PC-3 (cell line): ENCODE measurements at regions not wholly inside any gene's neighbourhood (a gene's known extent, or its start where the extent isn't known, plus 50 kb on each side); places are given as distances from the start of the nearest gene placed in this dataset.

Experiments used
- ATAC-seq: fragments of 200-7000 bp; cut with Tn5 transposase; 2 replicates; pipeline ENCODE4 v1.9.1; 2020; ENCODE audit warnings: mild to moderate bottlenecking, moderate library complexity
- BruUV-seq: library from RNA; stranded (reverse); fragments of 400-500 nt; replicated peaks from 2 replicates; lab custom pipeline; 2021; lab: Mats Ljungman, UMichigan
- CTCF ChIA-PET: fragments of 300-600 bp; sonication (Branson Sonifier 250); formaldehyde crosslinking; loops from one replicate; lab custom pipeline; 2022; ENCODE audit warnings: antibody characterized with exemption; lab: Charles Lee
- POLR2A ChIA-PET: fragments of 300-600 bp; sonication (Branson Sonifier 250); formaldehyde crosslinking; loops from one replicate; lab custom pipeline; 2022; ENCODE audit warnings: antibody characterized with exemption; ENCODE audit not compliant: unreplicated experiment; lab: Charles Lee
- DNase-seq: peaks from one replicate; pipeline ENCODE4 v3.0.0-alpha.2; 2015
- H2AFZ ChIP-seq: fragments of 300-600 bp; sonication (generic); 2 replicates; pipeline ENCODE4 v1.6.0; 2016; ENCODE audit warnings: antibody characterized with exemption, low read length
- H3F3A ChIP-seq: fragments of 300-600 bp; sonication (generic); one replicate; pipeline ENCODE4 v1.6.0; 2017; ENCODE audit warnings: antibody characterized with exemption, low read length, control low read depth, mild to moderate bottlenecking; ENCODE audit not compliant: unreplicated experiment
- H3K27ac ChIP-seq: fragments of 300-600 bp; sonication (generic); 2 replicates; pipeline ENCODE4 v1.5.1; 2016; ENCODE audit warnings: mild to moderate bottlenecking, low read length
- H3K27me3 ChIP-seq: fragments of 300-600 bp; sonication (generic); 2 replicates; pipeline ENCODE4 v1.6.1; 2016; ENCODE audit warnings: low read length, mixed read lengths
- H3K36me3 ChIP-seq: fragments of 300-600 bp; sonication (generic); 2 replicates; pipeline ENCODE4 v1.6.1; 2016; ENCODE audit warnings: low read depth, mixed run types, low read length, mixed read lengths
- H3K4me1 ChIP-seq: fragments of 300-600 bp; sonication (generic); 2 replicates; pipeline ENCODE4 v1.5.1; 2016; ENCODE audit warnings: low read length; ENCODE audit not compliant: insufficient read depth
- H3K4me2 ChIP-seq: fragments of 300-600 bp; sonication (generic); 2 replicates; pipeline ENCODE4 v1.6.0; 2016; ENCODE audit warnings: low read length
- H3K4me3 ChIP-seq: fragments of 300-600 bp; sonication (generic); 2 replicates; pipeline ENCODE4 v1.5.1; 2016; ENCODE audit warnings: mild to moderate bottlenecking, low read length, mixed read lengths
- H3K79me2 ChIP-seq: fragments of 300-600 bp; sonication (generic); 2 replicates; pipeline ENCODE4 v1.6.1; 2017; ENCODE audit warnings: low read length, mixed read lengths
- H3K9ac ChIP-seq: fragments of 300-600 bp; sonication (generic); 2 replicates; pipeline ENCODE4 v1.6.0; 2016; ENCODE audit warnings: mild to moderate bottlenecking, low read length
- H3K9me2 ChIP-seq: fragments of 300-600 bp; sonication (generic); replicated peaks from 2 replicates; pipeline ENCODE4 v1.6.1; 2016; ENCODE audit warnings: mixed run types, low read length, mixed read lengths
- H3K9me3 ChIP-seq: fragments of 300-600 bp; sonication (generic); 2 replicates; pipeline ENCODE4 v1.6.1; 2016; ENCODE audit warnings: low read length, mixed read lengths
- H4K20me1 ChIP-seq: fragments of 300-600 bp; sonication (generic); 2 replicates; pipeline ENCODE4 v1.6.1; 2016; ENCODE audit warnings: low read length, mixed read lengths
- EZH2 ChIP-seq: fragments of 300-600 bp; sonication (generic); IDR thresholded peaks from one replicate; pipeline ENCODE4 v1.6.1; 2017; ENCODE audit warnings: antibody characterized with exemption, mild to moderate bottlenecking, low read length; ENCODE audit not compliant: unreplicated experiment
- EZH2phosphoT487 ChIP-seq: fragments of 300-600 bp; sonication (generic); IDR thresholded peaks from 2 replicates; pipeline ENCODE4 v1.6.1; 2018; ENCODE audit warnings: mild to moderate bottlenecking, antibody characterized with exemption, low read length, borderline replicate concordance
- intact Hi-C: fragments of 100-400 bp; cut with micrococcal nuclease; formaldehyde crosslinking; loops from 2 replicates; pipeline ENCODE4 v1.9.0; 2023
- TF ChIP-seq, protein P1 (sequence below): fragments of 300-600 bp; sonication (generic); conservative IDR thresholded peaks from 2 replicates; pipeline ENCODE4 v1.5.1; 2017; ENCODE audit warnings: antibody characterized with exemption, low read depth, mild to moderate bottlenecking, low read length

DNA sequence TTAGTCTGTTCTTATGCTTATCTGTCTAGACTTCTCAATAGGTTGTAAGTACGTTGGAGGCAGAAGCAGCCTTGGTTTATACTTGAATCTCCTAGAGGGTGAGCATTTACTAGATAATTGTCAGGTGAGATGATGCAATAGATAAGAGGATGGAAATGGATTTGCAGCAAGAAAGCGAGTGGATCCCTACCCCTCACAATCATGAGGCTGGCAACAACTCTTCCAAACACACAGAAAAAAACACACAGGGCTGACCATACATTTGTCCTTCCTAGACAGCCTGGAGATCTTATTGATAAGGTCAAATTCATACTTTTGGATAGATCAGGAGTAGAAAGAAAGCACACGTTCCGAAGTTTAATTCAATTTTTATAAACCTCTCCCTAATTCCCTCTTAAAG, 481.4 kb upstream of the CAMK1G start:
- Histone ChIP-seq H3K9me3 (no peaks in the 10 kb centered on the region), H3K27ac (no peak overlapping the region), H2AFZ (no peak overlapping the region), H3K9me2 (no peaks in the 10 kb centered on the region), H3K27me3 (no peaks in the 10 kb centered on the region), H3K4me2 (no peak overlapping the region), H3K4me1 (peaks cover 9% of the 10 kb centered on the region; the same call in 1 of the 2 replicates), H3F3A (no peaks in the 10 kb centered on the region), H3K9ac (no peak overlapping the region), H3K79me2 (no peaks in the 10 kb centered on the region), H3K4me3 (no peak overlapping the region), H3K36me3 (no peaks in the 10 kb centered on the region), H4K20me1 (no peaks in the 10 kb centered on the region)
- BruUV-seq = no TSS peak
- POLR2A ChIA-PET = no interaction called here
- no peak for TF ChIP-seq EZH2phosphoT487
- TF ChIP-seq EZH2 = no peak
- TF ChIP-seq, protein P1, sequence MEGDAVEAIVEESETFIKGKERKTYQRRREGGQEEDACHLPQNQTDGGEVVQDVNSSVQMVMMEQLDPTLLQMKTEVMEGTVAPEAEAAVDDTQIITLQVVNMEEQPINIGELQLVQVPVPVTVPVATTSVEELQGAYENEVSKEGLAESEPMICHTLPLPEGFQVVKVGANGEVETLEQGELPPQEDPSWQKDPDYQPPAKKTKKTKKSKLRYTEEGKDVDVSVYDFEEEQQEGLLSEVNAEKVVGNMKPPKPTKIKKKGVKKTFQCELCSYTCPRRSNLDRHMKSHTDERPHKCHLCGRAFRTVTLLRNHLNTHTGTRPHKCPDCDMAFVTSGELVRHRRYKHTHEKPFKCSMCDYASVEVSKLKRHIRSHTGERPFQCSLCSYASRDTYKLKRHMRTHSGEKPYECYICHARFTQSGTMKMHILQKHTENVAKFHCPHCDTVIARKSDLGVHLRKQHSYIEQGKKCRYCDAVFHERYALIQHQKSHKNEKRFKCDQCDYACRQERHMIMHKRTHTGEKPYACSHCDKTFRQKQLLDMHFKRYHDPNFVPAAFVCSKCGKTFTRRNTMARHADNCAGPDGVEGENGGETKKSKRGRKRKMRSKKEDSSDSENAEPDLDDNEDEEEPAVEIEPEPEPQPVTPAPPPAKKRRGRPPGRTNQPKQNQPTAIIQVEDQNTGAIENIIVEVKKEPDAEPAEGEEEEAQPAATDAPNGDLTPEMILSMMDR = no peak
- CTCF ChIA-PET = no interaction called here
- intact Hi-C loops = no loop called here
- ATAC-seq = no peak
- no peak for DNase-seq

GRCh38 chr1:209102531-209102930, 481.0 kb upstream of the CAMK1G start:
- no TSS peak for BruUV-seq
- TF ChIP-seq EZH2phosphoT487 = no peak
- TF ChIP-seq, protein P1 = no peak
- TF ChIP-seq EZH2 = no peak
- H3K27ac ChIP-seq = no peak overlapping the region
- no peaks in the 10 kb centered on the region for H3K9me3 ChIP-seq
- DNase-seq (no peak), ATAC-seq (no peak)
- H3K4me1 ChIP-seq = peaks cover 8% of the 10 kb centered on the region; the same call in 1 of the 2 replicates
- no peak overlapping the region for H3K4me3 ChIP-seq
- H3K9me2 ChIP-seq = no peaks in the 10 kb centered on the region
- intact Hi-C loops = no loop called here
- H2AFZ ChIP-seq = no peak overlapping the region
- CTCF ChIA-PET = no interaction called here
- H3K9ac ChIP-seq = no peak overlapping the region
- no peaks in the 10 kb centered on the region for H3F3A ChIP-seq
- H3K27me3 ChIP-seq = no peaks in the 10 kb centered on the region
- H3K4me2 ChIP-seq = no peak overlapping the region
- no peaks in the 10 kb centered on the region for H4K20me1 ChIP-seq
- no peaks in the 10 kb centered on the region for H3K79me2 ChIP-seq
- POLR2A ChIA-PET = no interaction called here
- no peaks in the 10 kb centered on the region for H3K36me3 ChIP-seq

DNA sequence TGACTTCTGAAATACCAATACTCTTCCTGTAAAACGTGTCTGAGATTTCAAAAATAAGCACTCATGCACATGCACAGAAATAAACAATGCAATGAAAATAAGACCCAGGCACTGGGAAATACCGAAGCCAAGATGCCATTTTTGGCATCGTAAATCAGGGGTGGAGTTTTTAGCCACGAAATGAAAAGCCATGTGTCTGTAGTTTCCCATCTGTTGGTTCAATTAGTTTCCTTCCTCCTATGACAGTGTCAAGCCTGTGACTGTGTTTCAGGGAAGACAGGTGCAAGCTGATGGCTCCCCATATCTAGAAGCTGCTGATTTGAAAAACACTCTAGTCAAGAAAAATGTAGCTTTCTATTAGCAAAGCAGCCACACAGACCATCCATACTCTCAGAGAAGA, 480.4 kb upstream of the CAMK1G start:
- CTCF ChIA-PET = no interaction called here
- Histone ChIP-seq H3K4me1 (peaks cover 4% of the 10 kb centered on the region; the same call in 1 of the 2 replicates), H3K9me2 (no peaks in the 10 kb centered on the region), H3F3A (no peaks in the 10 kb centered on the region), H4K20me1 (no peaks in the 10 kb centered on the region), H3K4me2 (no peak overlapping the region), H3K27me3 (no peaks in the 10 kb centered on the region), H3K4me3 (no peak overlapping the region), H3K27ac (no peak overlapping the region), H3K79me2 (no peaks in the 10 kb centered on the region), H3K36me3 (no peaks in the 10 kb centered on the region), H3K9me3 (no peaks in the 10 kb centered on the region), H3K9ac (no peak overlapping the region), H2AFZ (no peak overlapping the region)
- no peak for ATAC-seq
- TF ChIP-seq EZH2phosphoT487 = no peak
- intact Hi-C loops = no loop called here
- POLR2A ChIA-PET = no interaction called here
- no peak for DNase-seq
- no TSS peak for BruUV-seq
